Esophagus muscularis mucosa (tissue), 4 donors: ENCODE measurements at regions not wholly inside any gene's neighbourhood (a gene's known extent, or its start where the extent isn't known, plus 50 kb on each side); places are given as distances from the start of the nearest gene placed in this dataset.

Experiments
- DNase-seq: peaks from one replicate; pipeline ENCODE4 v3.0.0-alpha.2; 2017; ENCODE audit errors: extremely low spot score
- H3K27ac ChIP-seq, 4 donors: fragments of 200-600 bp; sonication (generic); replicated peaks in 1 of 4; 1 replicate in 3 of 4; 2 replicates in 1 of 4; pipeline ENCODE4 v1.5.1; 2016 to 2019; ENCODE audit warnings: mild to moderate bottlenecking in 1 of 4
- H3K27me3 ChIP-seq, 4 donors: fragments of 200-600 bp; sonication (generic); one replicate each; pipeline versions ENCODE4 v1.5.1 to v1.6.0; 2016 to 2019
- H3K36me3 ChIP-seq, 4 donors: fragments of 200-600 bp; sonication (generic); one replicate each; pipeline ENCODE4 v1.5.1; 2016 to 2019
- H3K4me1 ChIP-seq, 4 donors: fragments of 200-600 bp; sonication (generic); one replicate each; pipeline ENCODE4 v1.5.1; 2016 to 2019
- H3K4me3 ChIP-seq, 4 donors: fragments of 200-600 bp; sonication (generic); 1 replicate in 2 of 4; 2 replicates in 2 of 4; pipeline ENCODE4 v1.5.1; 2016 to 2019; ENCODE audit warnings: mild to moderate bottlenecking in 4 of 4, moderate library complexity in 1 of 4
- H3K9me3 ChIP-seq, 4 donors: fragments of 200-600 bp; sonication (generic); 1 replicate in 3 of 4; 2 replicates in 1 of 4; pipeline ENCODE4 v1.5.1; 2016 to 2019
- EP300 ChIP-seq: sonication (generic); formaldehyde crosslinking; IDR thresholded peaks from one replicate; pipeline ENCODE4 v1.6.1; 2017; ENCODE audit warnings: antibody characterized with exemption
- POLR2A ChIP-seq: fragments of 450-650 bp; IDR thresholded peaks from one replicate; pipeline ENCODE4 v1.6.1; 2017; ENCODE audit warnings: antibody characterized with exemption, moderate library complexity, mild to moderate bottlenecking, low read depth
- POLR2AphosphoS5 ChIP-seq, 2 donors: sonication (generic); formaldehyde crosslinking; IDR thresholded peaks; one replicate each; pipeline ENCODE4 v1.6.1; 2017; ENCODE audit warnings: antibody characterized with exemption in 2 of 2
- WGBS: methylation state at CpG from one replicate; pipeline ENCODE4 v1.1.5; 2018; 5-methylcytosine and 5-hydroxymethylcytosine counted together
- intact Hi-C: fragments of 100-400 bp; cut with DNase I; formaldehyde crosslinking; loops from one replicate; pipeline ENCODE4 v1.15.1; 2023
- TF ChIP-seq, protein P1 (sequence below), 3 experiments: fragments of 200-600 bp in 2 of 3; fragments of 450-650 bp in 1 of 3; sonication (generic) in 2 of 3; IDR thresholded peaks; one replicate each; pipeline ENCODE4 v1.5.1; 2017 to 2019; ENCODE audit warnings: antibody characterized with exemption in 3 of 3, mild to moderate bottlenecking in 2 of 3, moderate library complexity in 1 of 3

DNA sequence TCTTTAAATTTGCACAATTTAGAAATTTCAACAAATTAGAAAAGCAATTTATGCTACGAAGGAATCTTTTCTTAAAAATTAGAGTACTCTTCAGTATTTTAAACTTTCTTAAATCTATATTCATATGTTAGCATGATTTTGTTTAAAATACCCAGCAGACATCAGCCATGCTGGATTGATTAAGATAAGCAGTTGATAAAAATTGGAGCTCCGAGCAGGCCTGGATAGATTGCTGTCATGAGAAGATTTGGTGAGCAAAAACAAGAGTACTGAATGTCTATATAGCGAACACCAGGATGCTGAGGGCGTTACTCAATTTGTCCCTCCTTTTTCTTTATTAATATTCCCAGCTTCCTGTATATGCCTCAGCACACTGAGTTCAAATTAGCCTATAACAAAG is 108.4 kb upstream of the SLC35B3 start:
- peaks cover 0 to 13% (median 12%) of the 10 kb centered on the region in 4 donors for H3K9me3 ChIP-seq
- DNase-seq, result no peak
- no peak overlapping the region for H3K27ac ChIP-seq
- no peaks in the 10 kb centered on the region for H3K4me1 ChIP-seq
- no peak overlapping the region for H3K4me3 ChIP-seq
- no peaks in the 10 kb centered on the region for H3K36me3 ChIP-seq
- TF ChIP-seq, protein P1, sequence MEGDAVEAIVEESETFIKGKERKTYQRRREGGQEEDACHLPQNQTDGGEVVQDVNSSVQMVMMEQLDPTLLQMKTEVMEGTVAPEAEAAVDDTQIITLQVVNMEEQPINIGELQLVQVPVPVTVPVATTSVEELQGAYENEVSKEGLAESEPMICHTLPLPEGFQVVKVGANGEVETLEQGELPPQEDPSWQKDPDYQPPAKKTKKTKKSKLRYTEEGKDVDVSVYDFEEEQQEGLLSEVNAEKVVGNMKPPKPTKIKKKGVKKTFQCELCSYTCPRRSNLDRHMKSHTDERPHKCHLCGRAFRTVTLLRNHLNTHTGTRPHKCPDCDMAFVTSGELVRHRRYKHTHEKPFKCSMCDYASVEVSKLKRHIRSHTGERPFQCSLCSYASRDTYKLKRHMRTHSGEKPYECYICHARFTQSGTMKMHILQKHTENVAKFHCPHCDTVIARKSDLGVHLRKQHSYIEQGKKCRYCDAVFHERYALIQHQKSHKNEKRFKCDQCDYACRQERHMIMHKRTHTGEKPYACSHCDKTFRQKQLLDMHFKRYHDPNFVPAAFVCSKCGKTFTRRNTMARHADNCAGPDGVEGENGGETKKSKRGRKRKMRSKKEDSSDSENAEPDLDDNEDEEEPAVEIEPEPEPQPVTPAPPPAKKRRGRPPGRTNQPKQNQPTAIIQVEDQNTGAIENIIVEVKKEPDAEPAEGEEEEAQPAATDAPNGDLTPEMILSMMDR (IDR thresholded peaks at IDR 0.05), result no peak
- TF ChIP-seq POLR2AphosphoS5 (IDR thresholded peaks at IDR 0.05) (no peak), EP300 (no peak), POLR2A (no peak)
- intact Hi-C loops, result no loop called here
- 75% methylated on average over 4 of the region's 4 CpGs for WGBS
- H3K27me3 ChIP-seq, result no peaks in the 10 kb centered on the region

DNA sequence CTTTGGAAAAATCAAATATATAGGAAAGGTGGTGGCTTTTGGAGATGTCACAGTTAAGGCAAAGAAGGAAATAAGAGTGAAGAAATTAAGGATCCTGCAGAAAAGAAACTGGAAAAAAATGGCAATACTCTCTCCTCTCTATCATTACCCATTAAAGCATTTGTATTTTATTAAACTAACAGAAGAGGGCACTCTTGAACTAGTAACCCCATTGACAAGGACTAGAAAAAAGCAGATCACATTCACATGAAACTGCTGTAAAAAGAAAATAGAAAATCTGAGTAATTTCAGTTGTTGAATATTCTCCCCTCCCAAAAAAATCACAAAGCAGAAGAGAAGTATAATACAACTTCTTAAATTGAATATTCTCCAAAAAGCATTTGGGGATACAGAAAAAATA is 104.1 kb upstream of the SLC35B3 start:
- no peak for DNase-seq
- Histone ChIP-seq H3K27me3 (no peaks in the 10 kb centered on the region), H3K4me3 (no peak overlapping the region), H3K4me1 (no peaks in the 10 kb centered on the region), H3K9me3 (peaks cover 0 to 13% (median 12%) of the 10 kb centered on the region in 4 donors), H3K36me3 (no peaks in the 10 kb centered on the region), H3K27ac (no peak overlapping the region)
- no peak for TF ChIP-seq EP300
- intact Hi-C loops, result no loop called here

- H3K4me1 ChIP-seq, result no peaks in the 10 kb centered on the region
- no peak for TF ChIP-seq EP300
- TF ChIP-seq, protein P1 (IDR thresholded peaks at IDR 0.05), result no peak
- no peak for TF ChIP-seq POLR2A
- no peak for TF ChIP-seq POLR2AphosphoS5 (IDR thresholded peaks at IDR 0.05)
- H3K27me3 ChIP-seq, result no peaks in the 10 kb centered on the region
- DNase-seq, result no peak
- whole genome bisulfite sequencing, result 62% methylated on average over 3 of the region's 3 CpGs
- H3K4me3 ChIP-seq, result no peak overlapping the region
- H3K27ac ChIP-seq, result no peak overlapping the region
- peaks cover 0 to 22% (median 17%) of the 10 kb centered on the region in 4 donors for H3K9me3 ChIP-seq
- H3K36me3 ChIP-seq, result no peaks in the 10 kb centered on the region
- intact Hi-C loops, result no loop called here
These were observed 100.8 kb upstream of the SLC35B3 start for GRCh38 chr6:8536122-8536521.

DNA sequence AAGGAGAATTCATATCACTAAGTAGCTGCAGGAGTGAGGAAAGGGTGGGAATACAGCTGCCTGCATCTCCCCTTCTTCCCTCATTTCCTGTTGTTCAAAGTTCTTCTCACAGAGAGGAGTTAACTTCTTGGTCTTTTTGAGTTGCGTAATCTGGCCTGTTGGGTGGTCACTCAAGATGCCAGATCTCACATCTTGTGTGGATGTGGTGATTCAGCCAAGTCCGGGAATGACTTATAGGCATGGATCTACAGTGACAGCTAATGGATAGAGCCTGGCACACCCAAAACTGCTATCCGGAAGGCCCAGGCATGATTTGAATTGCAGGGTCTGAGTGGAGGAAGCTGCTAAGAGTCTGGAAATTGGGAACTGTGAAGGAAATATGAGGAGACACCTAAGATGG is 100.2 kb upstream of the SLC35B3 start:
- H3K4me1 ChIP-seq, result no peaks in the 10 kb centered on the region
- intact Hi-C loops, result no loop called here
- DNase-seq, result no peak
- peaks cover 0 to 21% (median 12%) of the 10 kb centered on the region in 4 donors for H3K9me3 ChIP-seq
- no peaks in the 10 kb centered on the region for H3K27me3 ChIP-seq
- TF ChIP-seq EP300, result no peak
- TF ChIP-seq, protein P1 (IDR thresholded peaks at IDR 0.05), result no peak
- TF ChIP-seq POLR2A, result no peak
- TF ChIP-seq POLR2AphosphoS5 (IDR thresholded peaks at IDR 0.05), result no peak
- no peak overlapping the region for H3K4me3 ChIP-seq
- H3K27ac ChIP-seq, result no peak overlapping the region
- 46% methylated on average over 3 of the region's 3 CpGs for WGBS
- H3K36me3 ChIP-seq, result no peaks in the 10 kb centered on the region

DNA sequence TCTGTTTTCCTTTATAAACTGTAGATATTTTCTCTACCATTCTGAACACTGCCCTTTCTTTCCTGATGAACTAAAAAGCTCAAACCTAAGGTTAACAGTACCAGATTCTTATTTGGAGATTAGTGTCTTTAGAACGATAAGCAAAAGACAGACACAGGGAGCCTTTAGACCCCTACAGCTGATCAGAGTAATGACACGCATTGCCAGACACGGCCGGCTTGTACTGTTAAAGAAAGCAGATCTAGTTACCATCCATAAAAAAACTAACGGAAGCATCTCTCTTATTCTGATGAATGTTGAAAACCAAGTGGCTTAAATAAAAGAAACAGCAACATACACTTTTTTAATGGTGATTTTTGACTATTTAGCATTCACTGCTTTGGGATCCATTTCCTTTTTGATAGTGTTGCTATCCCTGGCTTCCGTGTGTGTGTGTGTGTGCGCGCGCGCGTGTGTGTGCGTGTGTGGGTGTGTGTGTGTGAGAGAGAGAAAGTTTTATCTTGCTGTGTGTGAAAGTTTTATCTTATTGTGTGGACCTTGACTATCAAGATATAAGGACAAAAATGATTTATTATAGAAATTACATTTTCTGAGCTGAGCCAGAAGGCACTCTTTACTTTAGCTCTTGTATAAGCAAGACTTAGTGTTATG is 95.6 kb upstream of the SLC35B3 start:
- no peak for TF ChIP-seq EP300
- TF ChIP-seq, protein P1 (IDR thresholded peaks at IDR 0.05), result no peak
- no peak for TF ChIP-seq POLR2AphosphoS5 (IDR thresholded peaks at IDR 0.05)
- TF ChIP-seq POLR2A, result no peak
- H3K4me3 ChIP-seq, result no peak overlapping the region

More for the DNA sequence above, 95.6 kb upstream of the SLC35B3 start:
- no peak for DNase-seq
- Histone ChIP-seq H3K27ac (no peak overlapping the region), H3K36me3 (no peaks in the 10 kb centered on the region), H3K4me1 (no peaks in the 10 kb centered on the region), H3K9me3 (peaks cover 0 to 10% (median 5%) of the 10 kb centered on the region in 4 donors), H3K27me3 (no peaks in the 10 kb centered on the region)
- 74% methylated on average over 12 of the region's 12 CpGs for WGBS
- intact Hi-C loops, result no loop called here
